ENCODE measurements at regions not wholly inside any gene's neighbourhood (a gene's known extent, or its start where the extent isn't known, plus 50 kb on each side); places are given as distances from the start of the nearest gene placed in this dataset.

GRCh38 chr10:24153537-24153936 lies 55.4 kb upstream of the KIAA1217 start (continued):
- no peak for TF ChIP-seq ZBTB40 (IDR thresholded peaks at IDR 0.05; ENCODE audit: borderline replicate concordance)

- ATAC-seq (no peak), DNase-seq (ENCODE audit: low read depth, low spot score) (no peak), FAIRE-seq (no peak)
- Histone ChIP-seq H3K9me3 (replicated peaks; ENCODE audit: control insufficient read depth, insufficient read depth, low read length) (no peaks in the 10 kb centered on the region), H3K36me3 (ENCODE audit: control insufficient read depth in 2 of 2, insufficient read depth in 2 of 2, low read length in 1 of 2) (no peaks in the 10 kb centered on the region), H3K4me3 (no peak overlapping the region), H3K27me3 (replicated peaks in 1 of 2; ENCODE audit: control insufficient read depth in 2 of 2, insufficient read depth in 2 of 2, low read length in 1 of 2) (no peaks in the 10 kb centered on the region), H3K4me2 (ENCODE audit: control insufficient read depth, insufficient read depth) (no peak overlapping the region), H3K9ac (ENCODE audit: control insufficient read depth, insufficient read depth, low read length) (no peak overlapping the region), H3K27ac (ENCODE audit: control insufficient read depth, insufficient read depth) (no peak overlapping the region), H3K79me2 (ENCODE audit: control insufficient read depth, insufficient read depth, low read length) (no peaks in the 10 kb centered on the region), H2AFZ (ENCODE audit: control insufficient read depth, low read depth, low read length) (no peak overlapping the region), H3K4me1 (ENCODE audit: control insufficient read depth, insufficient read depth, low read length) (no peaks in the 10 kb centered on the region), H4K20me1 (ENCODE audit: control insufficient read depth, insufficient read depth) (no peaks in the 10 kb centered on the region)
- intact Hi-C loops (cut with micrococcal nuclease; ENCODE audit: unreplicated experiment) (no loop called here), in situ Hi-C loops (cut with MboI) (no loop called here)
- SMC1A ChIA-PET (ENCODE audit: uncharacterized antibody, unreplicated experiment) = no interaction called here
- CTCF ChIA-PET = no interaction called here
- RAD21 ChIA-PET (ENCODE audit: unreplicated experiment) = no interaction called here
- POLR2A ChIA-PET = no interaction called here
- no peak for TF ChIP-seq HDAC6 (IDR thresholded peaks at IDR 0.05; ENCODE audit: unreplicated experiment)
- 62% methylated on average over 3 of the region's 3 CpGs for WGBS (ENCODE audit: insufficient coverage, insufficient replicate concordance, low lambda C conversion rate, missing lambda C conversion rate)
- no TSS peak for BruUV-seq (replicated peaks)
Measured at GRCh38 chr10:24156686-24157085, 52.3 kb upstream of the KIAA1217 start.

GRCh38 chr10:24157567-24157966 lies 51.4 kb upstream of the KIAA1217 start:
- no TSS peak for BruUV-seq (replicated peaks)
- Histone ChIP-seq H3K27ac (ENCODE audit: control insufficient read depth, insufficient read depth) (no peak overlapping the region), H3K79me2 (ENCODE audit: control insufficient read depth, insufficient read depth, low read length) (no peaks in the 10 kb centered on the region), H3K9ac (ENCODE audit: control insufficient read depth, insufficient read depth, low read length) (no peak overlapping the region), H3K36me3 (ENCODE audit: control insufficient read depth in 2 of 2, insufficient read depth in 2 of 2, low read length in 1 of 2) (no peaks in the 10 kb centered on the region), H3K4me3 (no peak overlapping the region), H3K4me2 (ENCODE audit: control insufficient read depth, insufficient read depth) (no peak overlapping the region), H3K9me3 (replicated peaks; ENCODE audit: control insufficient read depth, insufficient read depth, low read length) (no peaks in the 10 kb centered on the region), H3K4me1 (ENCODE audit: control insufficient read depth, insufficient read depth, low read length) (no peaks in the 10 kb centered on the region), H3K27me3 (replicated peaks in 1 of 2; ENCODE audit: control insufficient read depth in 2 of 2, insufficient read depth in 2 of 2, low read length in 1 of 2) (no peaks in the 10 kb centered on the region), H4K20me1 (ENCODE audit: control insufficient read depth, insufficient read depth) (no peaks in the 10 kb centered on the region), H2AFZ (ENCODE audit: control insufficient read depth, low read depth, low read length) (no peak overlapping the region)
- SMC1A ChIA-PET (ENCODE audit: uncharacterized antibody, unreplicated experiment) = no interaction called here
- RAD21 ChIA-PET (ENCODE audit: unreplicated experiment) = no interaction called here
- in situ Hi-C loops (cut with MboI) = no loop called here
- ATAC-seq = no peak
- POLR2A ChIA-PET = no interaction called here
- FAIRE-seq = no peak
- intact Hi-C loops (cut with micrococcal nuclease; ENCODE audit: unreplicated experiment) = no loop called here
- no peak for DNase-seq (ENCODE audit: low read depth, low spot score)
- CTCF ChIA-PET = no interaction called here
- no peak for TF ChIP-seq MYB (IDR thresholded peaks at IDR 0.05; ENCODE audit: borderline replicate concordance, low read depth, low read length)
- no peak for TF ChIP-seq POLR2AphosphoS5 (IDR thresholded peaks at IDR 0.05; ENCODE audit: low read length)
- TF ChIP-seq MTA2 (IDR thresholded peaks at IDR 0.05; ENCODE audit: low read depth) = no peak
- no peak for TF ChIP-seq RUNX3 (IDR thresholded peaks at IDR 0.05; ENCODE audit: low read length)
- TF ChIP-seq NFXL1 (IDR thresholded peaks at IDR 0.05; ENCODE audit: borderline replicate concordance) = no peak
- no peak for TF ChIP-seq PAX5 (IDR thresholded peaks at IDR 0.05; ENCODE audit: borderline replicate concordance, low read depth, low read length)
- TF ChIP-seq ZBTB11 (CRISPR knock-in tag; IDR thresholded peaks at IDR 0.05) = no peak
- no peak for TF ChIP-seq BACH1 (IDR thresholded peaks at IDR 0.05; ENCODE audit: borderline replicate concordance)
- no peak for TF ChIP-seq RELA (IDR thresholded peaks at IDR 0.05; ENCODE audit: borderline replicate concordance, partially characterized antibody)

Measured in GM12878 (cell line).